GM21529 (cell line): ENCODE measurements at regions not wholly inside any gene's neighbourhood (a gene's known extent, or its start where the extent isn't known, plus 50 kb on each side); places are given as distances from the start of the nearest gene placed in this dataset.

Experiments used
- ATAC-seq: cut with Tn5 transposase; IDR thresholded peaks from one replicate; pipeline ENCODE4 v1.9.1; 2021; ENCODE audit not compliant: unreplicated experiment

DNA sequence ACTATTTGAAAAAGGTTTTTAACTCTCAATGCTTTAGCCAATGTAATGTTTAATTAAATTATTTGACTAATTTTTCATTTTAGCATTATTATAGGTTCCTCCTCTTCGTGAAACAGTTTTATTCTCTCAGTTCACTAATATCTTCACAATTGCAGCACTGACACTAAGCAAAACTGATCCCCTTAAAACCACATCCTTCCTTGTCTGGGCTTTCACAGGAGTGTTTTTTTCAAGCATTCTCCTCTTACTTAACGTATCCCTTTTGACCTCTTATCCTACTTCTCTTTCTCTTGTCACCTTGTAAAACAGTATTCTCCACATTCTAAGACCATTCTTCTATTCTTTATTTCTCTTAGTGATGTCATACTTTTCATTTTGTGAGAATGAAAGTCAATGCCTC lies 112.8 kb downstream of the DSC3 start:
- no peak for ATAC-seq

DNA sequence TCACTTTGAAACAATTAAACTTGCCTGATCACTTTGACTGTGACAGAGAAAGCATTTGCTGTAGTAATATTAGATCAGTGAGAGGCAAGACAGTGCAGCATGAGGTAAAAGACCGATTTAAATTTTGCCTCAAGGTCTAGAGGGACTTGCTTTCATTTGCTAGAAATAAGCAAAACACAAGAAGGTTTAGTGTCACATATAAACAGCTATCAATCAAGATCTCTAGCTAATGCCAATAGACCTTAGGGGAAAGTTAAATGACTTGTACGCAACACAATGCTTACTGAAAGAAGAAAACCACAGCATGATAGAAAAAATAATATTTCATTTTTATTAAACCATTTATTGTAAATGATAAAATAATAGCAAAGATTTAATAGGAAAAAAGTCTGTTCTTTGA lies 113.5 kb downstream of the DSC3 start:
- no peak for ATAC-seq

DNA sequence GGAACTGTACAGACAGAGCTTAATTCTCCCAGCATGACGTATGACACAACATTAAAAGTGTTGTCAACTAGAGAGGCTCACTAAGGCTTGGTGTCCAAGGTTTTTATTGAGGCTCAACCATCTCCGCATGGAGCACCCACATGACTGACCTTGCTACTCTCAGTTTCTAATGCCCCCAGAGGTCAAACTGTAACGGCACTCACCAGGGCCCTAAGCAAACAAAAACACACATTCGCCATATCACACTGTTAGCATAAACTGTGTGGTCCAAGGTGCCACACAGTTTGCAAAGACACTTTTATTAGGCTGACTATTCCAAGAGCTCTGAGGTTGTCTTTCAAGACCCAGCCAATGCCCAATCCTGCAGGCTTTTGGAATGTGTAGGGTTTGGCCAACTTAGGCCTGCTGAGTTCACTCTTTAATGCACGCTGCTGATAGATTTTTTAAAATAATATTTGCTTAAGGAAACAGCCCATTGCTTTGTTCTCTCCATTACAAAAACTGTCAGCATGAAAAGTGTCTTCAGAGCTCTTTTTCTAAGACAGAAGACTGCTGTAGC lies 114.9 kb downstream of the DSC3 start:
- ATAC-seq, result no peak

DNA sequence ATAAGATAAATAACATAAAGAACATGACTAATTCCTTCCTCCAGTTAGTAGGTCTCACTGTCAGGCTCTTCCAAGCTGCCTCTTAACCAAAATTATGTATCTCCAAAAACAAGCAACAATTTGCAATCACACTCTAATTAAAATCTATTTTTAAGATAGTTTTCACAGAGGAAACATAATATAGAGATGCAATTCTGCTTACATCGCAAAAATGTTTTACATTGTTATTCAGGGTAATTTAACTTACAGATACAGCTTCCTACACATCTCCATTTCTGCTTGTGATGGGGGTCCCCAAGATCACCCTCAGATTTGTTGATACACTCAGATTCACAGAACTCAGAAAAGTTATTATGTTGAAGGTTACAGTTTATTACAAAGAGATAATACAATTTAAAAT lies 115.5 kb downstream of the DSC3 start:
- ATAC-seq, result no peak

DNA sequence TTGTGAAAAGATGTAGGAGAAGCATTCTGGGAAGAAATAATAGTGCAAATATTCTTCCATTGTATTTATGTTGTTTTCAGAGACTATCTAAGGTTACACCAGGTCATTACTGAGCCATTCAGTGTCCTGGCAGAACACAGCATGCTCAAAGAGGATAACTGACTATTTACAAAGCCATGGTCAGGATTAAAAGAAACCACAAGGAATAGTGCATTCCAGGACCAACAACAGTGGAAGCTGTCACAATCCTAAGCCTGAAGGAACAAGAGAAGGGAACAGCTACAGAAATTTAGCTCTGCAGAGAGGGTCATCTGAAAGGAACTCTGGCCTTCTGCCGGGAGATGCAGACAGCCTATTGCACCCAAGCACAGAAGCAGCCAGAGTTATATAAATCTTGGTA lies 116.7 kb downstream of the DSC3 start:
- no peak for ATAC-seq

DNA sequence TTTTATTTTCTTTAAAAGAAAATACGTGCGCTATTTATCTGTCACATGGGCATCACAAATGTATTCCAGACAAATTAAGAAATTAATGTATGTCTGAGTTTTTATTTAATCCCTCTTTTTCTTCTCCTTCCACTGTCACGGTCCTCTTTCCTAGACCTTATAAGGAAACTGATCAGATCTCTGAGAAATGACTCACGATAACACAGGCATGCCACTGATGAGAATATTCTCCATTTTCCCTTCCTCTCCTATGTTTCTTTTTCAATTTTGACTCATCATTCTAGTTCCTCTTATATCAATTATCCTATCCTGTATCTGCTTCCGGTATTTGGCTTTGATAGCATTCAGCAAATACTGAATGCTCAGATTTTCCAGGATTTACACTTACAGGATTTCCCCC lies 121.8 kb downstream of the DSC3 start:
- no peak for ATAC-seq

DNA sequence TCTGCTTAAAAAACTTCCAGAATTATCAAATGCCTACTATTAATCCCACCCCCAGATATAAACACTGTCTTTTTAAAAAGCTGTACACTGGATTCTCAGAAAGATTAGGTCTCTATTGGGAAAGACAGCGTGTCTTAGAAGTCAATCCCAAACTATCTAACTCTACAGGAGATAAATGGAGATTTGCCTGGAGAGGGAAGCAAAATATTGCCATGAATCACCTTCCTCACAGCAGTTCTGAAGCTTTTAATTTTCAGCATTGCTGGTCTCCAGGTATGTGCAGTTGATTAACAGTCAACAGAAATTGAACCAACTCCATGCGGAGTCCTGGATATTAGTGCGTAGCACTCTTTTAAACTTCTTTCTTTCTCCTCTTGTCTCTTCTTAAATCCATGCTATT lies 122.2 kb downstream of the DSC3 start:
- no peak for ATAC-seq

DNA sequence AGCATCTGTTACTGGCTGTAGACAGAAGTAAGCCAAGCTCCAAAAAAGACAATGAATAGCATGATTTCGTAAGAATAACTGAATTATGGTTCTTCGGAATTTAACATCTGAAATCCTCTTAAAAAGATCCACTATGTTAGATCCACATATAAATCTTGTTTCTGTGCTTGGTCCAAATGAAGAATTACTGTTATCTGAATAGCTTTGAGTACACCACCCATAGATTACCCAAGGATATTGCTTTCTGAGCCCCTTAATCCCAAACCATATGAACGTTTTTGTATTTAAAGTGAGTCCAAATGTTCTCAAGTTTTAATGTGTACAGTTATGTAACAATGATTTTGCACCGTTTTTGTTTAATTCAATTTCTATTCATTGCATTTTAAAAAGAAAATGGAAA lies 124.9 kb downstream of the DSC3 start:
- ATAC-seq, result no peak

DNA sequence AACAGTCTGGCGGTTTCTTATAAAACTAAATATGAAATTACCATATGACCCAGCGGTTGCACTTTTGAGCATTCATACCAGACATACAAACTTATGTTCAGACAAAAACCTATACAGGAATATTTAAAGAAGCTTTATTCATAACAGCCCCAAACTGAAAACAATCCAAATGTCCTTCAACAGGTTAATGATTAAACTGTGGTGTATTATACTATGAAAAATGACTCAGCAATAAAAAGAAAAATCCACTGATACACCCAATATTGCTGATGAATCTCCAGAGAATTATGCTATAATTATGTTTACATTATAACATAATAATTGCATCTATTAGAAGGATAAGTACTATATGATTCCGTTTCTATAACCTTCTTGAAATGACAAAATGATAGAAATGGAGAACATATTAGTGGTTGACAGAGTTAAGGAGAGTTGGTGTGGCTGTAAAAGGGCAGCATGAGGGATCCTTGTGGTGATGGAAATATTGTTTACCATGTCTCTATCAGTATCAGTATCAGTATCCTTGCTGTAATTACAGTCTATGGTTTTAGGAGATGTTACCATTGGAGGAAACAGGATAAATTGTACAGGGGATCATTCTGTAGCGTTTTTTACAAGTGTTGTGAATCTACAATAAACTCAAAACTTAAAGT lies 127.1 kb downstream of the DSC3 start:
- no peak for ATAC-seq

DNA sequence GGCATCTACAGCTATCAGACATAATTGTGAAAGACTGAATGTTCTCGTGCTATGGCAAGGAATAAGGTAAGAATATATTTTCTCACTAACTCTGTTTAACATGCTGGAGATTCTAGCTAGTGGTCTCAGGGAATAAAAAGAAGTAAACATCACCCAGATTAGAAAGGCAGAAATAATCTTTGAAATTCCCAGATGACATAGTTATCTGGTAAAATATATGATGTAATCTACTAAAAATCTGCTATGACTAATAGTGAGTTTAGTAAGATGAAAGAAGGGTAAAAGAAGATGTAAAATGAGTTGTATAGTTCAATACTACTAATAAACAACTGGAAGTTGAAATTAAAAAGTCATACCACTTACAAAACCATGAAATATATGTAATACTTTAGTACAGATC lies 134.2 kb downstream of the DSC3 start:
- ATAC-seq, result no peak

DNA sequence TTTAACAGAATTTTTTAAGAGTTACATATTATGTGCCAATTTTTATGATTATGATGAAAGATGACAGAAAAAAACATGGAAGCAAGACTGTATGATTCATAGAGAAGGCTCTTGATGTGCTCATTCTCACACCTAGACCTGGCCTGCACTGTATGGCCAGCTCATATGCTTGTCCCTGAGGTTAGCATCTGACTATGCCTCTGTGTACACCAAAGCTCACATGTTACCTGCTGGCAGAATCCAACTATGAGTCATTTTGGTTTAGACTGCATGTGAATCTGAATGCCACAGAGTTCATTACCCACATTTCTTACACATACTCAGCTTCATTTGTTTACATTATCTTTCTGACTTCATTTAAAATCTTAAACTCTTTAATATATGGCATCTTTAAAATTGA lies 139.0 kb downstream of the DSC3 start:
- no peak for ATAC-seq

DNA sequence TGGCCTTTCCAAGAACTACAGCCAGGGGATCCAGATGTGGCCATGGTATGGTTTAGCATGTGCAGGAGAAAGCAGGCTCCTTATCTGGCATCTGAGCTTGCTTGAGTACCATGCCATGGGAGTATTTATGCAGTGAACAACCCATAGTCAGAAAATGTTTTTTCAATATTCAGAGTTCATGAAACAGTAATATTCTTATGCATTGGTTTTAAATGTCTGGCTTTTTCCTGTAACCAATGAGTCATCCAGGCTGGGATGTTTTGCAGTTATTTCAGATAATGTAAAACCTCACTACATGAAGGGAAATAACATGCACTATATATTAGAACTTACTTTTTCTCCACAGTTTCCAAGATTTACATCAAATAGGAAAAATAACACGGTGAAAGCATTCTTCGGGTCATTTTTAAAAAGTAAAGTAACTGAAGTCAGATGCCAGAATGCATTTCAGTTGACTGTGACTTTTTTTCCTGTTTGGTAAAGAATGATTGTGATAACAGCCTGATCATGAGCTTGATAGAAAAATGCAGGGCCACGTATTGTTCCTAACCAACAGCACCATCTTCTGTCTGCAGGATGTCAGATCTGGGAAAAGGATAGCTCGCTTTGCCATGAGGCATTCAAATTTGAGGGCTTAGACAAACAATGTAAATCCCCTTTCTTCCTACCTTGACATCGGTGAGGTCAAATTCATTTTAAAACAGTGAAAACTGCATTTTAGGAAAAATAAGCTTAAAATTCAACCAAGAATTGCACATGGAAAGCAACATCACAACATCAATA lies 152.8 kb downstream of the DSC3 start:
- no peak for ATAC-seq

DNA sequence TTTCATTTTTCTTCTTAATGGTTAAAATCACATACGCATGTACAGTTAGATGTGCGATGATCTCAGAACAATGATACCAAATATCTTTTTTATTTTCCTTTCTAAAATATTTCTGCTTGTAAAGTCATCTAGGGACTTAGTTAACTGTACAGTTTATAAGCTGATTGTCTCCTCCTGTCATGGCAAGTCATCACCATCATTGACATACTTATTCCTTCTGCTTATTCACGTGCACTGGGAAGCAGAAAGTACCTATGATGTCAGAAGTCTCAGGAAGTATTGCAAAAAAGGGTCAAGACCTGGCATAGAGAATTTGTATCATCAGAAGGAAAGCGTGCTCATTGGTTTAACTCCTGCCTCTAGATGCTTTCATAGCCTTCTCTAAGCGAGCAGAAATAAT lies 154.2 kb downstream of the DSC3 start:
- ATAC-seq, result no peak

DNA sequence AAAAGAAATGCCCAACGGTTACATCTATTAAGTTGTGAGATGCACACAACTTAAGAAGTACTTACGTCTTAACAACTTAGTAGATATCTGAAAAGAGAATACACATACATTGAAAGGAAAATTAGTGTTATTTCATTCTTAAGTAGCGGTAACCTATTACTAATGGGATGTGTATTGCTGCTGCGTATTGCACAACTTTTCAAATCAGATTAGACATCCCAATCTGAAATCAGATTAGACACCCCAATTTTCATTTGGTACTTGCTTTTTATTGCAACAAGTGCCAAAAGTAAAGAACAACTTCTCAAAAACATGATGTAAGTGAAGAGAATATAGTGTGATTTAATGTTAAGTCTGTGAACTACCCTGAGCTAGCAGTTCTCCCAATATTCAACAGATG lies 155.5 kb downstream of the DSC3 start:
- ATAC-seq, result no peak

DNA sequence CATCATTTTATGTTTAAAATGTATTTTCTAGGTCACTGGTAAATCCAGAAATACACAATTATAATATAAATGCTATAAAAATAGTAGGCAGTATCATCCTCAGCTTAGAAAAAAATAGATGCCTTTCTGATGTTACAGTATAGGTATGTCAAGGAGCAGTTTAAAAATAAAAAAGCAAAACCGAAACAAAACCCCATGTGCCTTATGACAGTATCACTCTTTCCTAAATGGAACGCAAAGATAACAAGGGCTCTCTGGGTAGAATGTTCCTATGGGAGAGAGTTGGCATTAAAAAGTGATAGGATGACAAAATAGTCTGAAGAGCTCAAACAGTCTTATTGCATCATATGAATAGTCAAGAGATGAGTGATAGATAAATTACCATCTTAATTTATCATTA lies 172.1 kb downstream of the DSC3 start:
- no peak for ATAC-seq

DNA sequence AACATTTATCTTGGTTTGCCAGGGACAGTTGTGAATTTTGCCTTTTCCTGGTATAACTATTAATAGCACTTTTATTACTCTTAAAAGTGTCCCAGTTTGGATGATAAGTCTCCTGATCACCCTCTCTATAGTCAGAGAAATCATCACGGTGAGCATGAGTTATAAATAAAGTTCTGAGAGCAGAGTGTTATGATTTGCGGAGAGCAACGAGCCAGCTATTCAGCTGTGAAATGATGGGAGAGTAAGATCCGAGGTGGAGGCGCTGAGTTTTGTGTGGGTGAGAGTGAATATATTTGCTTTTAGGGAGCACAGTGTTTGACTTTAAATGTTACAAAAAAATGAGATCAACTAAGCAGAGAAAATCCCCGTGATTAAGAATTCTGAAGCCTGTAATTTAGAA lies 179.6 kb downstream of the DSC3 start:
- no peak for ATAC-seq

DNA sequence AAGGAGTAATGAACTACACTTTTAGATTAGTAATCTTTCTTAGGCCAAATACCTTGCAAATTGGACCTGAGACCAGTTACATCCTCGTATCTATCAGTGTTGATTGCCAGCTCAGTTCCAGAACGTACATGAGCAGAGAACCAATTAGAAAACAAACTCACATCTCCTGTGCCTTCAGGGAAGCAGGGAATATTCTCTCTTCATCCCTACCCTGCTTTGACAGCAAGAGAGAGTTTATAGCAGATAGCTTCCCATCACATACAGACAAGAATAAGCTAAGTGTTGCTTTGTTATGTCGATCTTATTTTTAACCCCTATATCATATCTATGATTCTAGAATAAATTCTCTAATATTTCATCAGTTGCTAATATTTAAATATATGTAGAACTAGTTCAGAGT lies 181.8 kb downstream of the DSC3 start:
- no peak for ATAC-seq

DNA sequence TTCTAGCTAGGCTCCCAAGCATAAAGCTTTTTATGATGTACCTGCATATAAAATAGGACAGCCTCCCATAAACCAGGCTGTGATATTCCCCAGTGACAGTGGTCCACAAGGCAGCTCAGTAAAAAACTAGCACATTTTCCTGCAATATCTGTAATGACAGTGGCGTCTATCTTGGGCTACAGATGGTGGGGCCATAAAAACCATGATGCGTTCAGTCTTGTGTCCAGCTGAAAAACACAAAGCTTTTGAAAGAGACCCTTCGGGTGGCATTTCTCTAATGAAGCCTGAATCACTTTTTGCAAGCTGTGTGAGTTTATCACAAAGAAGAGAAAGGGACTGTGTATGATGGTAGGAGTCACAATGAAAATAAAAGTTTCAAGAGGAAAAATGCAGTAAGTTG lies 183.5 kb downstream of the DSC3 start:
- ATAC-seq, result no peak

DNA sequence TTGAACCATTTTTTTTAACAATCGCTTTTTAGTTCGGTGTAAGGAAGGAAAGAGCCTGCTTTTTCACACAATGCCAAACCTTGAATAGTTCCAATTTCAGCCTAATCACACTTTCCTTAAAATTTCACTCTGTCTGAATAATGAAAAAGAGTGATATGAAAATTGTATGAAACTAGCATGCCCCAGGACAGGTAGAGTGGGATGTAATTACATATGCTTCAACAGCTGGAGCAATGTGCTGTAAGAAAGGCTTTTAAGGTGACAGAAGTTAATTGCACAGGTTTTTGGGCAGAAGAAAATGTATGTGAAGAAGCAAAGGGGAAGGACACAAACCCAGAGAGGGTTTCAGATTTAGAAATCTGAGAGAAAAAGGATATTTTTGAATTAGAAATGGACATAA lies 184.0 kb downstream of the DSC3 start:
- no peak for ATAC-seq

DNA sequence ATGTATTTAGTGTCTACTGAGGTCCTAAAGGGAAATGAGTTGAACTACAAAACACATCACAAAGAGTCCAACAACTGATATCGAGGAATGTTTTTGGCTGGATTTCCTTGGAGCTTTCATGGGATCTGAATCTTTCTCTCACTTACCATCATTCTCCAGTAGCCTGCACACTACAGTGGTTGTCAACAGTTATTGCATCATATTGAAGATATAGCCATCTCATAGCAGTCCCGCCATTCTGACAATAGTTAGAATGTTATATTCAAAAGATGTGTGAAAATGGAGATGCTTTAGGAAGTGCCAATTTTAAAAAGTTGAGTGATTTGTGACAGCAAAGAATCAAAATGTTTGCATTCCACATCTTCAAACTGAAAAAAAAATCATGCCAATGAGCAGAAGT lies 186.8 kb downstream of the DSC3 start:
- ATAC-seq, result no peak

DNA sequence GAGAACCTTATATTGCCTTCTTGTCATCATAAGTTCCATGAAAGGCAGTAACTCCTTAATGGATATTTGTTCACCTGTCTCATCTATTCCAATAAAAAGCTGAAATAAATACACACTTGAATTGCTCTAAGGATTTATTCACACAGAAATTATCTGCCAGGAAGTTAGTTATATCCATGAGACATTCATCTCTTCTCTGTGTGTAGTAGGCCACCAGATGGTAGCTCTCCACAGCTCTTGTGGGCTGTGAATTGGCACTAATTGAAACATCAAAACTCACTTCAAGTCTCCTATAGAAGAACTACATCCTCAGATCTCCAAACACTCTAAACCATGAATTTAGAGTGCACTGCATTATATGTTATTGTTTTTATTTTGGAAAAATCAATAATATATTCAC lies 189.6 kb downstream of the DSC3 start:
- ATAC-seq, result no peak

DNA sequence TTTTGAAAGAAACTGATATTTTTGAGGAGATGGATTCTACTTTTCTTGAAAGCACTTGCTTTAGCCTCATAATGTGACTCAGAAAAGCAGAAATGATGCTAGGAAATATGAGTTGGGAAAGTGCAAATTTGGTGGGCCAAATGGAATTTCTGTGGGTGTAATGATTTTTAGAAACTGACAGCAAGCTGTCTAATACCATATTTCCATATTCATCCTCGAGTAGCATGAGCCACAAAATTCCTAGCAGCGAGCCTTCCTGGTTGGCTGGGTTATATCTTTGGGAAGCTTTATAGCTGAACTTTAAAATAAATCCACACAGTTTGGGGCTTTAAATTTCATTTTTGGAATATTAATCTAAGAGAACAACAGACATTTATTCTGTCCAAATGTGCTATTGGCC lies 190.0 kb downstream of the DSC3 start:
- no peak for ATAC-seq
